HPDE6-E6E7 (cell line): ENCODE measurements at regions not wholly inside any gene's neighbourhood (a gene's known extent, or its start where the extent isn't known, plus 50 kb on each side); places are given as distances from the start of the nearest gene placed in this dataset.
"Not testable (repeated sequence)": the region's sequence is repeated elsewhere in the genome, so short reads cannot be mapped to it uniquely, and the experiment has no call there.

Experiments
- DNase-seq: peaks from one replicate; pipeline ENCODE4 v3.0.0; 2011; ENCODE audit warnings: missing footprints; ENCODE audit errors: extremely low spot score

DNA sequence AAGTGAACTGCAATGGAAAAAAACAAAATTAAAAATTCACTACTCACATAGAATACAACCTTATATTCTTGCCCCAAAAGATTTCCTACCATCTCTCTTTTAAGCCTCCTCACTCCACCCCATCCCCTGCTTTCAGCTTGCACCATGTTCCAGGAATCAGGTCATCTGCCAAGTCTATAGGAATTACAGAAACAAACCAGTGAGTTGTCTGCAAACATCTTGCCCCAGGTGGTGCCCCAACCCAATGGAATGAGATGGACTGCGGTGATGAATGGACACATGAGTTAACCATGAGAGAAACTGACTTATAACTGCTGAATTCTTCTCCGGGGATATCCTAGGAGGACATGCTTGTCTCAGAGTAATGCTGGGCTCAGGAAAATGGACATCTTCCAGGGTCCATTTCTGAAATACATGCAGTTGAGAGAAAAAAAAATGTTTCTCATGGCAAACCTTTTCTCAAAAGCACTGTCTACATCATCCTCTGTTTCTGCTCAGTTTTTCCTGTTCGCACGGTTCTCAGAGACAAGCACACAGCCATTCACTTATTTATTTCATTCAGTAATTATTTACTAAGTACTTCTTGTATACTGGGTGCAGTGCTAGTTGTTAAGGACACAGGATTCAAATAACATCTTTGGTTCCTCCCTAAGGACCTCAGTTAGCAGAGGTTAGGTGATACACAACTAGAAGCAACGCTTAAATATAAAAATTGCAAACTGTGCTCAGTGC is 350.0 kb downstream of the RND3 start:
- no peak for DNase-seq

- no peak for DNase-seq
These were observed 350.6 kb downstream of the RND3 start for GRCh38 chr2:150136893-150137292.

- no peak for DNase-seq
These were observed 351.1 kb downstream of the RND3 start for GRCh38 chr2:150136401-150136800.

DNA sequence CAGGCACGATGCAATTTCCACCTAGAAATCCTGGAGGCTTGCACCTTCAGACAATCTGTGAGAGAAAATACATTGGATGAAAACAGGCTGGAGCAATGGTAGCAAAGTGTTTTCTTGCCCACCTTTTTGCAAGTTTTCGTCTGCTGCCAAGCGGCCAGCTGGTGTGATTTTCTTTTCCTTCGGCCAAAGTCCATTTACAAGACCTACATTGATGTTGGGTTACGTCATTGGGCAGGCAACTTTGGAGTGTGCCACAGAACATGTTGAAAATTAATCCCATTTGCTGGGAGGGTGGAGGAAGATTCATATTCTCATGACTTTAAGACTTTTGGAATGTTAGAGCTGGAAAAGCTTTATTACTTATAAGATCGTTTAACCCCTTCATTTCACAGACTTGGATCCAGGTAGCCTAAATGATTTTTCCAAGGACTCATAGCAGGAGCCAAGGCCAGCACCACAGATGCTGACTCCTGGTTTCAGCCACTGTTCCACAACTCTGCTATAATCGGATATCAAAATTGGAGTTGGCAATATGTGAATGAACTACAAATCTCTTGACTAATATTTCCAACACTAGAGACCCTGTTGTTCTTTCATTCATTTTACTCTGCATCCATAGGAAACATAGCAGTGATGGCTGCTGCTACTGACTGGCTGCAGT is 352.1 kb downstream of the RND3 start:
- DNase-seq = no peak

DNA sequence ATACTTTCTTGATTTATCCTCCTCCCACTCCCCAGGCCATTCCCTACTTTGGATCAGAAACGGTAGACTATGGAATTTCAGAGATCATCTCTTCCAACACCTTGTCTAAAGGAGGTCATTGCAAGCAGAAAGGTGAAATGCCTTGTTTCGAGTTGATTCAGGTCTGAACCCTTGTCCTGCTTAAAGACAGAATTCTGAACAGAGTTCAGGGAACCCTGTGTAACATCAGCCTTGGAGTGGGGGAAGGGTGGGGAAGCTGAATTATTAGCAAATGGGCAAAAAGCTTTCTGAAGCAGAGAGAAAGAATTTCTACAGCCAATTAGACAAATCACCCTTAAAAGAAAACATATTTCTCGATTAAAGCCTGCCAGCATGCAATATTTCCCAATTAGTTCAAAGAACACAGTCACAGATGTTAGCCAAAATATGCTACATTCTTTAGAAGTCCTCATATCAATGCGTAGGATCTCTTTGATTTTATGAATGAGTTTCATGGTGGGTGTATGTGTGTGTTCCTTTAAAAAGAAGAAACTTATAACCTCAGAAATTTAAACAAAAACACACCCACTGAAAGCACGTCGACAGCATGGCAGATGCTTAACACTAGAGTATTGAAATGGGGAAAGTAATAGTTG is 353.1 kb downstream of the RND3 start:
- no peak for DNase-seq

- DNase-seq = peak; percentile 89
These were observed 353.8 kb downstream of the RND3 start for GRCh38 chr2:150133623-150134022.

DNA sequence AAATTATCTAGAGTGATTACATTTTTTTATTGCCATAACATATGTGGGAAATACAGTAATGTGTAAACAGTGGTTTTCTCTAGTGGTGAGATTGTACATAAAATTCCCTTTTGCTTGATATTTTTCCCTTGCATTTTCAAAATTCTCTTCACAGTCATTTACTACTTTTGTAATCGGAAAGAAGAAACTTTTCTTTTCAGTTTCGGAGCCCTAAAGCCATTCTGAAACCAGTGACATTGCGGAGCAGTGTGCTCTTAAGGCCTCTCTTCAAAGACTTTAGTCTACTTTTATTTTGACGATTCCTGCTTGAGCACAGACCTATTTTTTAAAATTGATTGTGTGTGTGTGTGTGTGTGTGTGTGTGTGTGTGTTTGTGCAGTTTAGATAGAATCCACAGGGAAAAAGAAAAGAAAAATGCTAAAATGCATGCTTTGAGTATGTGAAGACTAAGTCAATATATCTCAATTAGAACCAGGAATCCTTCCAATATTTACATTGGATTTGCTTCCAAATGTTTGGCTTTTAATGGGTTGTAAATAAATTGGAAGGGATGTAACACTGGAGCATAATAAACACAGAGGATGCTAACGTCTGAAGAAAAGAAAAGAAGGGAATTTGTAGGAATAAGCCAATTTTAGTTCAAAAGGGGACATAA is 357.4 kb downstream of the RND3 start:
- DNase-seq = no peak

DNA sequence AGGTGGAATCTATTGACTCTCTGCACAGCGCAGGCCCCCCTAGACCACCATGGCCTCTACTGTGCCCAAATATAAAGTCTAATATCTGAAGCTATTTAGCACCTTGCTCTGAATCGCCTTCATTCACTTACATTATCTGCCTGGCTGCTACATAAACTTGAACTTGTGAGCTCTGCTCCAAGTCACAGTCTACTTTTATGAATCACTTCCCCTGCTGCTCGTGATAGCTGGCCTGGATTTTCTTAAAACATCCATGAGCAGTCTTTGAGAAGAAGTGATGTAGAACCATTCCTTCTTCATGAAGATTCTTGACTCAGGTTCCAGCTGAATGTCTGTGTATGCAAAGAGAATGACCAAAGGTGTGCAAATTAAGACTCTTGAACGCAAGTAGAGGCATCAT is 359.5 kb downstream of the RND3 start:
- no peak for DNase-seq

DNA sequence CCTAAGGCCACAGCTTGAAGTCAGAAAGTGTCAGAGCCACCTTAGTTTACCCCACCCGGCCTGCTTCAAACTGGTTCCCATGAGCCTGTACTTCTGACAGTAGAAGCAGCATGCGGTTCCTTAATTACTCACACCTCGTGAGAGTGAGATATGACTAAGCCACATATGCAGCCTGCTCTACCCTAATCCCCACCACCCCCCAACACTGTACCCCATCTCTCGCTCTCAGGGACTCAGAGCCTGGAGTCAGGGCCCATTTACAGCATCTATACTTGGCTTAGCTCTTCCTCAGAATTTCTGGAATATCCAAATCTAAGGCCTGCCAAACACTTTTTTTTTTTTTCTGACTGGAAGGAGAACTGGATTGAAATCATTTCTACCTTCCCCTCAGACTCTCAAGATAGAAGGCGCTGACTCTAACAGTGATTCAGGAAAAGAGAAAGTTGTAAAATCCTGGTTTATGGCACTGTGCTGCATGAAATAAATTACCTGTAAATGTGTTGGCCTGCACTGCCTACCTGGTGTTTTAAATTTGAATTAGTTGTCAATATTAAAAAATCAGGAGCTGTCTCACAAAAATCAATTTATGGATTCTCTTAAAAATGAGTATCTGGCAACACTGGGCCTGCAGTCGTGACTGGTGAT is 360.0 kb downstream of the RND3 start:
- DNase-seq = no peak

GRCh38 chr2:150126839-150127238 is 360.6 kb downstream of the RND3 start:
- no peak for DNase-seq

DNA sequence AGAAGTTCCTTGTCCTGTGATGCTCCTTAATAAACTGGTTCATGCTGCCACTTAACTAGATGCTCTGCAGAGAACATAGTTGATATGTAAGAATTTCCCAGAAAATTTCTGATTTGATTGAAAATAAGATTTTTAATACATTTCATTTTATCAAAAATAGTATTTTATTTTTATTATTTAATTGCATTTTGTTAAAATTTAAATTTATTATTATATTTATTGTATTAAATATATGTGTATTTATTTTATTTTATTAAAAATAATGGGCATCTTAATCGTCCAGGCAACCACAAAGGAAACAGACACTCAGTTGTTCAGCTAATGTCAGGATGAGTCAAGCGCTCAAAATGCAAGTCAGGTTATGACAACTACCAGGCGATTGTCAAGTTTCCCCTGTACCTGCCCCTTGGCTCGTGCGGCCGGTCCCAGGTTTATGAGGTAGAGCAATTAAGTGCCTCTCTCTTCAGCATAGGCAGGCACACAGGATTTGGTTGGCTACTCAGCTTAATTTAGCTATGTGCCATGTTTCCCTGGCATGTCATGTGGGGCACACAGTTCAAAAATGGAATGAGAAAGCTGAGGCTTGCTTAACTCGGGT is 361.2 kb downstream of the RND3 start:
- DNase-seq = peak; percentile 84

DNA sequence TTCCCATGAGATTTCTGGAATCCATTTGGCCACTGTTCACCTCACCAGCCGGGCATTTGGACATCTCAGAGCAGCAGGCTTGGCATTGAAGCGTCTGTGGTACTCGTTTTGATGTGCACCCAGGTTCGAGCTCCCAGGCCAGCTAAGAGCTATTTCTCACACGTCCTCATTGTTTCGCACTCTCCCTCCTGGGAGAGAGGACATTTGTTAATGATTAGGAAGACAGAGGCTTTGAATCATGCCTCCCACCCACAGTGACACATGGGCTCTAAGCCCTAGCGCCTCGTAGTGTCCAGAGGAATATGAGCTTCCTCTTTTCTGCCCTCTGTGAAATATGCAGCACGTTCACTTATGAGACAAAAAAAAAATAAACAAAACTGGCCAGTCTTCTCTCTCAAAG is 361.8 kb downstream of the RND3 start:
- DNase-seq = peak; percentile 56

GRCh38 chr2:150125188-150125587 is 362.3 kb downstream of the RND3 start:
- no peak for DNase-seq

GRCh38 chr2:150124739-150125138 is 362.7 kb downstream of the RND3 start:
- no peak for DNase-seq

GRCh38 chr2:150122871-150123613 is 364.4 kb downstream of the RND3 start:
- DNase-seq = no peak

- DNase-seq = no peak
These were observed 365.3 kb downstream of the RND3 start for GRCh38 chr2:150122156-150122555.

DNA sequence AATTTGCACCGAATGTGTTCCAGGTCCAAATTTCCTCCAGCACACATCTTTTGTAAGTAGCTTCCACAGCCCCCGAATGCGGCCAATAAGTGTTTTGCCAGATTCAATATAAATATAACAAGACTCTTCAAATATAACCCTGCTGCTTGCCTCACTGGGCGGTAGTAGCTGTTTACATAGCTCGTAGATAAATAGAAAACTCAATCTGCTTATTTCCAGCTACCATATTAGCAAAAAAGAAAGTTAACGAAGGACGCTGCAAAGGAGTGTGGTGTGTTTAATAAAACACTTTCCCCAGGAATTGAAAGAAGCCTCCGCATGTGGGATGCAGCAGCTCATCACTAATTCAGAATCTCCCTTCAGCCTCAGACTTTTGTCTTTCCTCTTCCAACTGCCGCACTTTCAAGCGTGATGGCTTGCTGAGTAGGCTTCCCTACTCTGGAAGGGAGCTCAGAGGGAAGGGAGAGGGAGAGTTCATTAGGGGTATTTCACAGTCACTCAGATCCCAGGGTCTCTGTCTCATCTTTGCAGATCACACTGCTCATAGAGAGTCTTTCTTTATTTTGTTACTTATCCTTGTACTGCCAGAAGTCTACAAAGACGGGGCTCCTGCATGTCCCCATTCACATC is 367.0 kb downstream of the RND3 start:
- DNase-seq = no peak

DNA sequence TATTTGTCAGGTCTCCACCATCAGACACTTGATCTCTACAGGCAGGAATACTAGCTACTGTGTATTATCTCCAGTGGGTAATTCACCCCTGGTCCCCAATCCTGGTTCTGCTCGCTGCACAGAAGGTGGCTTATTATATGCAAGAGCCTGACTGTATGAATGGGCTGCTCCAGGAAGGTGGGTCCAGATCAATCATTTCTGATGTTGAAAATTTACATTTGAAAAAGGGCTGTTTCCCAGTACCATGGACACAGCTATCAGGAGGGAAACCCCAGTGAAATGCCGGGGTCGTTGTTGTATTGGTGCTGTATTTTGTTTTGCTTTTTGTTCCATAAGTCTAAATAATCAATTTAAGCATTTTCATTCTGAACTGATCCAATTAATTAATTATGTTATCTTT is 367.6 kb downstream of the RND3 start:
- no peak for DNase-seq

DNA sequence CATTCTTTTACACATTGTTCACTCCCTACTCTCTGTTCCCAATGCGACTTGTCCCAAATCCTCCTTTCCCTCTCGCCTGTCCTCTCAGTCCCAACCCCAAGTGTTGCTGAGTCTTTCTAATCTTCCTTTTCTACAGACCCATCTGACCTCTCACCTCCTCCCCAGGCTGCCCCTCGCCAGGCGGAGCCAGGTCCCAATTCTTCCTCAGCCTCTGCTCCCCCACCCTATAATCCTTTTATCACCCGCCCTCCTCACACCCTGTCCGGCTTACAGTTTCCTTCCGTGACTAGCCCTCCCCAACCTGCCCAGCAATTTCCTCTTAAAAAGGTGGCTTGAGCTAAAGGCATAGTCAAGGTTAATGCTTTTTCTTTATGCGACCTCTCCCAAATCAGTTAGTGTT is 373.4 kb downstream of the RND3 start:
- not testable (repeated sequence) for DNase-seq

GRCh38 chr2:150110548-150110947 is 376.9 kb downstream of the RND3 start:
- no peak for DNase-seq
